Subcutaneous abdominal adipose tissue (tissue), 5 donors: ENCODE measurements at regions not wholly inside any gene's neighbourhood (a gene's known extent, or its start where the extent isn't known, plus 50 kb on each side); places are given as distances from the start of the nearest gene placed in this dataset.

ENCODE experiments used
- H3K27ac ChIP-seq: one replicate; pipeline ENCODE4 v1.7.0; 2013; ENCODE audit warnings: low read depth, mild to moderate bottlenecking, inconsistent platforms, low read length, moderate library complexity
- H3K27me3 ChIP-seq, 5 donors: one replicate each; pipeline ENCODE4 v1.7.0; 2013; ENCODE audit warnings: low read length in 5 of 5, inconsistent platforms in 1 of 5; ENCODE audit not compliant: control insufficient read depth in 5 of 5, insufficient read depth in 4 of 5
- H3K36me3 ChIP-seq, 5 donors: one replicate each; pipeline ENCODE4 v1.7.0; 2013; ENCODE audit warnings: low read length in 5 of 5; ENCODE audit not compliant: control insufficient read depth in 5 of 5, insufficient read depth in 5 of 5
- H3K4me1 ChIP-seq, 5 donors: one replicate each; pipeline ENCODE4 v1.7.0; 2013; ENCODE audit warnings: low read length in 5 of 5, mild to moderate bottlenecking in 3 of 5, moderate library complexity in 1 of 5; ENCODE audit not compliant: control insufficient read depth in 5 of 5, insufficient read depth in 5 of 5
- H3K4me3 ChIP-seq, 5 donors: one replicate each; pipeline ENCODE4 v1.7.0; 2013; ENCODE audit warnings: low read length in 5 of 5, low read depth in 1 of 5
- H3K9ac ChIP-seq, 5 donors: one replicate each; pipeline ENCODE4 v1.7.0; 2013; ENCODE audit warnings: low read length in 5 of 5, mild to moderate bottlenecking in 4 of 5, moderate library complexity in 3 of 5
- H3K9me3 ChIP-seq, 5 donors: one replicate each; pipeline ENCODE4 v1.7.0; 2013; ENCODE audit warnings: low read length in 5 of 5; ENCODE audit not compliant: control insufficient read depth in 5 of 5
- donor health status: healthy.
- donor health status: healthy.
- donor health status: healthy.
- donor health status: healthy.
- donor health status: healthy.

DNA sequence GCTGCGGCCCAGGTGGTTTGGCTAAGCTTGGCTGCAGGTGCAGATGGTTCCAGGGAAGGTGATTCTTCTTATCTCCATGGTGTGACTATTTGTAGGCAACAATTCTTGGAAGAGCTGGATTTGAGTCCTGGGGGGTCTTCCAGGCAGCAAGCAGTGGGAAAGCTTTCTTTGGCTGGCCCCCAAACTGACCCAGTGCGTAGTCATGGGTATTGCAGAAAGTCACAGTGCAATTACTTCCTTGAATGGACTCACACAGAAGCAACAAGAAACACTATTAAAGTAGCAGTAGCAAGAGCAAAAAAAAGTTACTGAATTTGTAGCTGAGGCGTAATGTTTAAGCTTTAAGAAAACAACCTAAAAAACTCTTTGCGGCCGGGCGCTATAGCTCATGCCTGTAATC, 293.6 kb upstream of the ATP5MC3 start:
- no peaks in the 10 kb centered on the region for H3K36me3 ChIP-seq
- no peaks in the 10 kb centered on the region for H3K4me1 ChIP-seq
- no peak overlapping the region for H3K27ac ChIP-seq
- no peak overlapping the region for H3K4me3 ChIP-seq
- no peak overlapping the region for H3K9ac ChIP-seq
- no peaks in the 10 kb centered on the region for H3K27me3 ChIP-seq
- H3K9me3 ChIP-seq = no peaks in the 10 kb centered on the region

DNA sequence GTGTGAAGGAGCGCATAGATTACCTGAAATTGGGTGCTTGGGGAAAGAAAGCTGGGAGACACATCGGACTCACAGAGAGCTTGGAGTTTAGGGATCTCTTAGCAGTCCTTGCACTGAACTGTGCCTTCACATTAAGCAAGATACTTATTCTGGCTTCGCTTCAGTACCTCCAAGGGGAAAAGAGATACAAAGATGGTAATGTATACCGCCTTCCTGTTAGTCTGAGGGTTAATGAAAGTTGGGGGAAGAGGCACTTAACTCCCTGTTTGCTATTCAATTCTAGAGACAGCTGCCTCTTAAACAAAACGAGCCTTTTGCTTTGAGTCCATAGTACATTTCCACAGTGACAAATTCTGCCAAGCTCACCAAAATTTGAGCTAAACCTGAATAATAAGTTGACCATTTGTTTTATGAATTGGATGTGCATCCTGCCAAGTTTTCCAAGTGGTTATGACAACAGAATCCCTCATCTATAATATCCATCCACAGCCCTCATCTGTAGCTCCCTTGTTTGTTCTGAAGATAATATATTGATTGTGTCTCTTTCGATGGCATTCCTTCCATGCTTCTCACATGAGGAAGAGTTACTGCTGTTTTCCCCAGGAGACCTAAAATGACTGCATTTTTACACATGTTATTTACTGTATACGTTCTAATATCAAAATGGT, 287.1 kb upstream of the ATP5MC3 start:
- H3K4me1 ChIP-seq = peaks cover 0 to 28% (median 17%) of the 10 kb centered on the region in 5 donors
- no peak overlapping the region for H3K9ac ChIP-seq
- H3K27me3 ChIP-seq = no peaks in the 10 kb centered on the region
- H3K4me3 ChIP-seq = no peak overlapping the region
- no peaks in the 10 kb centered on the region for H3K9me3 ChIP-seq
- no peak overlapping the region for H3K27ac ChIP-seq
- H3K36me3 ChIP-seq = no peaks in the 10 kb centered on the region

DNA sequence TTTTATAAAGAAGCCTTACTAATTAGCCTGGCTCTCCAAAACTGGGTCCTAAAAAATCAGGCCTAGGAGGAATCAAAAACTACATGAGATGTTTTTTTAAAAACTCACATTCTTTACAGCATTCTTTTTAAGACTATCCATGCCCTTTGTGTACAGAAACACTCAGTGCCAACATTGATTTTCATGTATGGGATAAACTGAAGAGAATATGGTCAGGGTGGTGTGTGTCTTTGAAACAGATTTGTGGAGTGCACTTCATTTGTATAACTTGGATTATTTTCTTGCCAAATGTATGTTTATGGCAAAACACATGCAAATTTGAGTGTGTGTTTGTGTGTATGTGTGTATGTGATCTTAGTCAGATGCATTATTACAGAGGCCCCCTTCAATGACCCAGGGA, 283.6 kb upstream of the ATP5MC3 start:
- Histone ChIP-seq H3K27me3 (no peaks in the 10 kb centered on the region), H3K27ac (no peak overlapping the region), H3K36me3 (no peaks in the 10 kb centered on the region), H3K4me3 (no peak overlapping the region), H3K9ac (no peak overlapping the region), H3K9me3 (peaks cover 0 to 5% (median 0%) of the 10 kb centered on the region in 5 donors), H3K4me1 (peaks cover 0 to 34% (median 21%) of the 10 kb centered on the region in 5 donors)

DNA sequence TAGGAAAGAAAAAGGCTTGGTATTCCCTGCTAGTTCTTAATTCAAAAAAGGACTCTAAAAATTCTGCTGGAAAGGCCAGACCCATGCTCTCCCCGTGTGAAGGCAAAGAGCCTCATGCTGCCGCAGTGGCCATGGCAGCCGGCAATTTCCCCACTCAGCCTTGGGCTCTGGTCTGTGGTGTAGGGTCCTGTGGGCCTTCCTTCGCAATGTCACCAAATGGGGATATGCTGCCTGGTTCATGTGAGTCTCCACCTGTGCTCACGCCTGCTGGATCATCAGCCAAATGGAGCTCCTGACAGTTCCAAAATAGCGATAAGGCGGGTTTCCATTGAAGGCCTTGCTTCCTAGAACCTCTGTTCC, 282.8 kb upstream of the ATP5MC3 start:
- Histone ChIP-seq H3K9ac (no peak overlapping the region), H3K4me3 (no peak overlapping the region), H3K27me3 (no peaks in the 10 kb centered on the region), H3K27ac (peak overlapping the region; percentile 13), H3K9me3 (peaks cover 0 to 5% (median 0%) of the 10 kb centered on the region in 5 donors), H3K4me1 (peaks cover 0 to 35% (median 21%) of the 10 kb centered on the region in 5 donors), H3K36me3 (no peaks in the 10 kb centered on the region)

DNA sequence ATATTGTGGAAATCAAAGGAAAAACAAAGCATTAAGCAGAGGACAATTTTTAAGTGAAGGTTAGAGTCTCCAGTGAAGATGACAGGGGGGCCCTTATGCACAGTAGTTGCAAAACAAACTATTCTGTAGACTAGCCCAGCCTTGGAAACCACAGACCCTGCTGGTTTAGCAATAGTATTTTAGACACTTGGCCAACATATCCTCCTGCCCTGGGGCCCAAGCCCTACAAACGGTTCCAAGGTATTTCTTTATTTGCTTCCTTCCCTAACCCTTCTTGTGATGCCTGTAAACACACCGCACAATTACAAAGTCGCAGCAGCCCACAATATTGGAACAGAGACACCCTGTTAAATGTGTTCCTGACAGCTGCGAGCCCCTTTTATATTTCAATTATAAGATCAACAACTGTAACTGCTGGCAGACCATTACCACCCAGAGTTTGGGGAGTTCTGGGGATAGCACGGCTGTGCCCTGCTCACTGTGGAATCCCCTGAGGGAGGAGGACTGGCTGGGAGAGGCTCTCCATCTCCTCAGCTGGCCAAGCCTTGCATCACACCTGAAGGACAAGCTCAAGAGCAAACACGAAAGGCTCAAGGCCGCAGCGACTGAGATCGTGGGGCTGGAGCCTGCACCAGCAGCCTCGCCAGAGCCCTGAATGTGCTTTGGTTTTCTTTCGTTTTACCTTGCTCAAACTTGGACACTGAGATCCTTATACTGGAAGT, 282.2 kb upstream of the ATP5MC3 start:
- no peaks in the 10 kb centered on the region for H3K27me3 ChIP-seq
- peaks cover 0 to 38% (median 21%) of the 10 kb centered on the region in 5 donors for H3K4me1 ChIP-seq
- H3K4me3 ChIP-seq = no peak overlapping the region
- no peak overlapping the region for H3K9ac ChIP-seq
- H3K9me3 ChIP-seq = peaks cover 0 to 5% (median 0%) of the 10 kb centered on the region in 5 donors
- peak overlapping the region; percentile 13 for H3K27ac ChIP-seq
- H3K36me3 ChIP-seq = no peaks in the 10 kb centered on the region

DNA sequence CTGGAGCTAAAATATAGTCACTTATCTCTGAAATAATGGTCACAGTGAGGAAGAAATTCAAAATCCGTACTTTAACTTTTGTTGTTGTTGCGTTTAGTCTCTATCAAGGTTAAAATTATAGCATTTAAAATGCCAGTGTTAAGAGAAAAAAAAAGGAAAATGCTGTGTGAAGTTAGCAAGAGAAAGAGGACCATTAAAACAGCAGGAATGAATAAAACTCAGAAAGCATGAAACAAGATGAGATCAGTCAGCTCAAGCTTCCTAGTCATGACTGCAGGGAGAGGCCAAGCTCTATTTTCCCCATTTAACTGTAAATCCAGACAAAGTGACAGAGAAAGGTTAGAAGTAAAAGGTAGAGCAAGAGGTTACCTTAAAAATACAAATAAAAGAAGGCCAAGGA, 281.7 kb upstream of the ATP5MC3 start:
- Histone ChIP-seq H3K4me1 (peaks cover 0 to 38% (median 21%) of the 10 kb centered on the region in 5 donors), H3K9me3 (peaks cover 0 to 5% (median 0%) of the 10 kb centered on the region in 5 donors), H3K27me3 (no peaks in the 10 kb centered on the region), H3K9ac (no peak overlapping the region), H3K4me3 (no peak overlapping the region), H3K36me3 (no peaks in the 10 kb centered on the region), H3K27ac (no peak overlapping the region)

DNA sequence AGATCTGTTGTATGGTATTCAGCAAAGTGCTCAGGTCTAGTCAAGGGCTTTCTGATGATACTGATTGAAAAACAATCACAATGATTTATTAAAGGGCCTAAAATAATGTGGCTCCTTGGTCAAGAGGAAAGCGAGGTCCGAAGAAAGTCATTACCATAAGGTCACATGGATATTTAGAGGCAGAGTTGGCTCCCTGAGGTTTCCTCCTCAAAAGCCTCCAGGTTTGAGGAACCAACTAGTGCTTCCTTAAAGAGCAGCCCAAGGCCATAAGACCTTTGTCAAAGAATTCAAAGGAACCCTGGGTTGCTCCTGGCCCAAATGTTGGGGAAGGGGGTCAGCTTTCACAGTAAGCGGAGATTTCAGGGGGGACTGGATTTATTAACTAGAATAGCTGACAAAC, 280.7 kb upstream of the ATP5MC3 start:
- Histone ChIP-seq H3K27ac (no peak overlapping the region), H3K27me3 (no peaks in the 10 kb centered on the region), H3K9ac (no peak overlapping the region), H3K9me3 (peaks cover 0 to 5% (median 0%) of the 10 kb centered on the region in 5 donors), H3K4me3 (no peak overlapping the region), H3K4me1 (peaks cover 0 to 38% (median 21%) of the 10 kb centered on the region in 5 donors), H3K36me3 (no peaks in the 10 kb centered on the region)

DNA sequence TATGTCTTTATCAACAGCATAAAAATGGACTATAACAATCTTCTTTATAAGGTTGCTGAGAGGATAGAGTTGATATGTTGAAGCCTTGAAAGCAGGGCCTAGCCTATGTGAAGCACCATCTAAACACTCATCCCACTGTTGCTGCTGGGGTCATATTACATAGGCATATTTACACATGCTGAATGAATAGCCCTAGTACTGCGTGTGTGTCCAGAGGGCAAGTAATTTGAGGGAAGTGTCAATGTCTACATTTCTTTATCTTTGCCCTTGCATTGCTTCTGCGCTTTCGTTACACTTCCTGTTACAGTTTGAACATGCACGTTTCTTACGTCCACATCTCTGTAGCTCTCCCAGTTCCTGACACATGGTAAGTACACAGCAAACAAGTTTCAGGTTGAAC, 280.3 kb upstream of the ATP5MC3 start:
- Histone ChIP-seq H3K9ac (no peak overlapping the region), H3K36me3 (no peaks in the 10 kb centered on the region), H3K4me3 (no peak overlapping the region), H3K9me3 (peaks cover 0 to 5% (median 0%) of the 10 kb centered on the region in 5 donors), H3K27me3 (no peaks in the 10 kb centered on the region), H3K4me1 (peaks cover 0 to 38% (median 21%) of the 10 kb centered on the region in 5 donors), H3K27ac (no peak overlapping the region)

DNA sequence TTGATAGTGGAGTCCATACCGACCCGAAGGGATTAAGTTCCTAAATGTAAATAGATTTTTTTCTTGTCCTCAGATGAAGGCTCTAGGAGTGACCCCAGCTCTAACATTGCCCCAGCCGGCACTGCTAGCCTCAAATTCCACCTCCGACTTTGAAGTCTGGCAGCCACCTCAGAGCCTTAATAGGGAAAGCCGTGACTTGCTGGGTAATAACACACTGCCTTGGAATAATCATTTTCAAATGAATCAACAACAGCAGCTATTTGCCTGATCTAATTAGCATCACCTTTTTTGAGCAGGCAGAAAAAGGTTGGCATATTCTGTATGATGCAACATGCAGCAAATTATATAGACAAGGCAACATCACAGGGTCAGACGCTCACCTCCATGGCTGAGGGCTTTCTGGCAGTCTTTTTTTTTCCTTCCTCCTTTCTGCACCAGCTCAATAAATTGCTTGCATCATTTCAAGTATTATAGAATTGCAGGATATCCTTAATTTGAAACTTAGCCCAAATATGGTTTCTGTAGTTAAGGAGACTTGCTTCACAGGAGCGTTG, 276.5 kb upstream of the ATP5MC3 start:
- Histone ChIP-seq H3K9ac (no peak overlapping the region), H3K27ac (no peak overlapping the region), H3K9me3 (peaks cover 0 to 5% (median 0%) of the 10 kb centered on the region in 5 donors), H3K4me1 (peaks cover 0 to 4% (median 0%) of the 10 kb centered on the region in 5 donors), H3K36me3 (no peaks in the 10 kb centered on the region), H3K4me3 (no peak overlapping the region), H3K27me3 (no peaks in the 10 kb centered on the region)

DNA sequence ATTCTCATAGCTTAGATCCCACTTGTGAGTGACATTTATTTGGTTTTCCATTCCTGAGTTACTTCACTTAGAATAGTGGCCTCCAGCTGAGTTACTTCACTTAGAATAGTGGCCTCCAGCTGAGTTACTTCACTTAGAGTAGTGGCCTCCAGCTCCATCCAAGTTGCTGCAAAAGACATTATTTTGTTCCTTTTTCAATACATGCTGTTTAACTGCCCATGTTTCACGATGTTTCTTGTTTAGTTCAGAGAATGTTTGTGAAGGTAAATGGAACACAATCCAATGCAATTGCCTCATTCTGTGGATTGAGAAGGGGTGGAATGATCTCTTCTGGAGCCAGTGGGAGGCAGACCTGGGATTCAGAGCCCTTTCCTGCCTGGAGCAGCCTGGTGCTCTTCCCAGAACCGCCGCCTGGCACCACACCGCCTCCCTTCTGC, 273.5 kb upstream of the ATP5MC3 start:
- no peaks in the 10 kb centered on the region for H3K36me3 ChIP-seq
- no peaks in the 10 kb centered on the region for H3K27me3 ChIP-seq
- H3K27ac ChIP-seq = no peak overlapping the region
- H3K4me1 ChIP-seq = peaks cover 0 to 8% (median 4%) of the 10 kb centered on the region in 5 donors
- no peaks in the 10 kb centered on the region for H3K9me3 ChIP-seq
- H3K4me3 ChIP-seq = no peak overlapping the region
- no peak overlapping the region for H3K9ac ChIP-seq
